ENCODE measurements at regions not wholly inside any gene's neighbourhood (a gene's known extent, or its start where the extent isn't known, plus 50 kb on each side); places are given as distances from the start of the nearest gene placed in this dataset.

DNA sequence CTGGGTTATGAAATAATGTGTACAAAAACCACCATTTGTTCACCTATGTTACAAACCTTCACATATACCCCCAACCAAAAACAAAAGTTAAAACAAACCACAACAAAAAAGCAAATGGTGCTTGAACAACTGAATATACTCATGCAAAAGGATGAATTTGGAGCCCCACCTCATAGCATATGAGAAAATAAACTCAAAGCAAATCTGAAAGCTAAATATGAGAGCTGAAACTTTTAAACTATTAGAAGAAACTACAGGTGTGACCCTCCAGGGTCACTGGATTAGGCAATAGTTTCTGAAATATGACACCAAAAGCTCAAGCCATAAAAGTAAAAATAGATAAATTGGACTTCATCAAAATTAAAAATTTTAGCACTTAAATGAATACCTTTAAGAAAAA is 215.5 kb upstream of the CHRM3 start:
- TF ChIP-seq, protein P1, sequence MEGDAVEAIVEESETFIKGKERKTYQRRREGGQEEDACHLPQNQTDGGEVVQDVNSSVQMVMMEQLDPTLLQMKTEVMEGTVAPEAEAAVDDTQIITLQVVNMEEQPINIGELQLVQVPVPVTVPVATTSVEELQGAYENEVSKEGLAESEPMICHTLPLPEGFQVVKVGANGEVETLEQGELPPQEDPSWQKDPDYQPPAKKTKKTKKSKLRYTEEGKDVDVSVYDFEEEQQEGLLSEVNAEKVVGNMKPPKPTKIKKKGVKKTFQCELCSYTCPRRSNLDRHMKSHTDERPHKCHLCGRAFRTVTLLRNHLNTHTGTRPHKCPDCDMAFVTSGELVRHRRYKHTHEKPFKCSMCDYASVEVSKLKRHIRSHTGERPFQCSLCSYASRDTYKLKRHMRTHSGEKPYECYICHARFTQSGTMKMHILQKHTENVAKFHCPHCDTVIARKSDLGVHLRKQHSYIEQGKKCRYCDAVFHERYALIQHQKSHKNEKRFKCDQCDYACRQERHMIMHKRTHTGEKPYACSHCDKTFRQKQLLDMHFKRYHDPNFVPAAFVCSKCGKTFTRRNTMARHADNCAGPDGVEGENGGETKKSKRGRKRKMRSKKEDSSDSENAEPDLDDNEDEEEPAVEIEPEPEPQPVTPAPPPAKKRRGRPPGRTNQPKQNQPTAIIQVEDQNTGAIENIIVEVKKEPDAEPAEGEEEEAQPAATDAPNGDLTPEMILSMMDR (IDR thresholded peaks at IDR 0.05; ENCODE audit: control extremely low read depth, extremely low read depth, low read depth, missing control alignments), result no peak
- ChIA-PET POLR2A (no interaction called here), CTCF (no interaction called here)
- DNase-seq (ENCODE audit: extremely low spot score), result no peak

GRCh38 chr1:239169276-239169675 is 217.1 kb upstream of the CHRM3 start:
- TF ChIP-seq, protein P1 (IDR thresholded peaks at IDR 0.05; ENCODE audit: control extremely low read depth, extremely low read depth, low read depth, missing control alignments), result no peak
- ChIA-PET CTCF (interaction anchor here (0.9 kb wide), 1 partner anchor 162 kb away, joined by 3 read pairs; no protein-coding TSS in a partner anchor), POLR2A (no interaction called here)
- no peak for DNase-seq (ENCODE audit: extremely low spot score)

DNA sequence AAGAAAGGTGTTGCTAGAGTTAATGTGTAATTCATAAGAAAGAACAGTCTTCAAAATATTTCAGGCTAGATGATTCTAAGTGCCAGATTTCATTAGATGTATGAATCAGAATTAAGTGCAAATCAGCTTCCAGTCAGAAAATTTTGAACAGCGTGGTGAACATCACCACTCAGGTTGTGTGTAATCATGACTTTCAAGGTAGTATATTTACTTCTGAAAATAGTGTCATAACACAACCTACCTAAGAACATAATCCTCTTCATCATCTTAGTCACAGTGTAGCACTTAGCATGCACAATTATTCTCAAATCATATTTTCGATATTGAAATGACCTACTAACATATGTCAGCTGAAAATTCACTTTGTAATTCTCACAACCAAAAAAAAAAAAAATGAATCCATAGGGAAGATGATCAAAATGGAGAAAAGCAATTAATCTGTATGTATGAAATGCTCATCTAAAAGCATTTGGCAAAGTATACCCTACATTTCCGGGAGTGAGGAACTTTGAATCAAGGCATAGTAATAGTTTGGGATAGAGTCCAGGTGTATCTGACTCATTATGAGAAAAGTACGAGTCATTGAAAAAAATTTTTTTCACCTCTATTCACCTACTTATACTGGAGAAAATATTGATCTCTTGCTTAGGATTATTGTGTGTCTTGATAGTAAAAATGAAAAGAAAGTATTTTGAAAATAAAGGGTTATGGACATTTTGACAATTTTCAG is 221.8 kb upstream of the CHRM3 start:
- TF ChIP-seq, protein P1 (IDR thresholded peaks at IDR 0.05; ENCODE audit: control extremely low read depth, extremely low read depth, low read depth, missing control alignments), result no peak
- CTCF ChIA-PET, result interaction anchor here (1.1 kb wide), 1 partner anchor 11 kb away, joined by 3 read pairs; no protein-coding TSS in a partner anchor
- DNase-seq (ENCODE audit: extremely low spot score), result no peak
- POLR2A ChIA-PET, result no interaction called here

- POLR2A ChIA-PET, result no interaction called here
- CTCF ChIA-PET, result no interaction called here
- no peak for DNase-seq (ENCODE audit: extremely low spot score)
- TF ChIP-seq, protein P1 (IDR thresholded peaks at IDR 0.05; ENCODE audit: control extremely low read depth, extremely low read depth, low read depth, missing control alignments), result no peak
Observed at GRCh38 chr1:239155466-239156091, 230.8 kb upstream of the CHRM3 start.

GRCh38 chr1:239151937-239152336 is 234.4 kb upstream of the CHRM3 start:
- no peak for DNase-seq (ENCODE audit: extremely low spot score)
- CTCF ChIA-PET, result no interaction called here
- POLR2A ChIA-PET, result no interaction called here
- TF ChIP-seq, protein P1 (IDR thresholded peaks at IDR 0.05; ENCODE audit: control extremely low read depth, extremely low read depth, low read depth, missing control alignments), result no peak

GRCh38 chr1:239140968-239141367 is 245.4 kb upstream of the CHRM3 start:
- TF ChIP-seq, protein P1 (IDR thresholded peaks at IDR 0.05; ENCODE audit: control extremely low read depth, extremely low read depth, low read depth, missing control alignments), result no peak
- POLR2A ChIA-PET, result no interaction called here
- no peak for DNase-seq (ENCODE audit: extremely low spot score)
- CTCF ChIA-PET, result no interaction called here
